ENCODE measurements at regions not wholly inside any gene's neighbourhood (a gene's known extent, or its start where the extent isn't known, plus 50 kb on each side); places are given as distances from the start of the nearest gene placed in this dataset.

- no peak for DNase-seq (ENCODE audit: low spot score)
- no peak for TF ChIP-seq CTCF (IDR thresholded peaks at IDR 0.05; ENCODE audit: extremely low read depth, missing control alignments)
Measured at GRCh38 chr2:192265751-192266150, 71.0 kb upstream of the TMEFF2 start.

DNA sequence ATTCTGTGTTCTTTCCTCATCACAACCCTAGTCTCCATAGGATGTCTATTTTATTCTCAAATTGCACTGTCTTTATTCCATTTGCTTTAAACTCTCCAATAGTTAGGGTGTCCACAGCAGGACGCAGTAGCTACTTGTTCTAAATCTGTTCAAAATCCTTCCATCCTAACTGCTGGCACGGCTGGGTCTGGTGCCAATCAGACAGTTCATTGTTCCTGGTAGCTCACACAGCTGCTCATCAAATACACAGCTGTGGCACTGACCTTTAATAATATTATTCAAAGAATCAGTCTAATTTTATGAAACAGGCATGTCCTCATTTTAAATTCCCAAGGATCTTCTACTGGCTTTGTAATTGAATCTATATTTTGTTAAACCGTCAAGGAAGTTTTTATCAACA lies 59.7 kb upstream of the TMEFF2 start:
- TF ChIP-seq CTCF (IDR thresholded peaks at IDR 0.05; ENCODE audit: extremely low read depth, missing control alignments): no peak
- DNase-seq (ENCODE audit: low spot score): no peak

GRCh38 chr2:192253692-192254091 lies 59.0 kb upstream of the TMEFF2 start:
- TF ChIP-seq CTCF (IDR thresholded peaks at IDR 0.05; ENCODE audit: extremely low read depth, missing control alignments): no peak
- DNase-seq (ENCODE audit: low spot score): no peak

GRCh38 chr2:192250961-192251360 lies 56.2 kb upstream of the TMEFF2 start:
- TF ChIP-seq CTCF (IDR thresholded peaks at IDR 0.05; ENCODE audit: extremely low read depth, missing control alignments): no peak
- DNase-seq (ENCODE audit: low spot score): no peak

GRCh38 chr2:192247456-192247855 lies 52.7 kb upstream of the TMEFF2 start:
- TF ChIP-seq CTCF (IDR thresholded peaks at IDR 0.05; ENCODE audit: extremely low read depth, missing control alignments): no peak
- DNase-seq (ENCODE audit: low spot score): no peak

DNA sequence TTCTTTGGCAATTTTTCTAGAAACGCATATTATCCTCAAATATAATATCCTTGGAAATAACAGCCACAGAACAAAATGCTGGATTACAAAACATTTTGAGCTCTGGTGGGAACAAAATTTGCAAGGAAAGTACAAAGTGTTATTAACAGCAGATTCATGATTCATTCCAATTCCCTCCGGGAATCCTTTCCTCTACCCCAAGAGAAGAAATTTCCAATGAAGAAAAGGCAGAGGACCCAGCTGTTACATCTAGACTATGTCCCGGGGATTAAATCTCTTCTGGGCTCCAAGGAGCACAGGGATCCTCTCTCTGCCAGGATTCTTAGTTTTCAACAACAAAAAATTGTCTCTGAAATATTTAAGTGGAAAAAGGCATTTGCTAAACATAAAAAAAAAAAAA lies 51.6 kb upstream of the TMEFF2 start:
- TF ChIP-seq CTCF (IDR thresholded peaks at IDR 0.05; ENCODE audit: extremely low read depth, missing control alignments): no peak
- DNase-seq (ENCODE audit: low spot score): no peak

GRCh38 chr2:192245329-192245728 lies 50.6 kb upstream of the TMEFF2 start:
- DNase-seq (ENCODE audit: low spot score): no peak
- no peak for TF ChIP-seq CTCF (IDR thresholded peaks at IDR 0.05; ENCODE audit: extremely low read depth, missing control alignments)

Data from GM20000 (cell line).